D721Med (cell line): ENCODE measurements at regions not wholly inside any gene's neighbourhood (a gene's known extent, or its start where the extent isn't known, plus 50 kb on each side); places are given as distances from the start of the nearest gene placed in this dataset.

Experiments used
- DNase-seq: peaks from one replicate; pipeline ENCODE4 v3.0.0; 2011; ENCODE audit warnings: low spot score; ENCODE audit not compliant: insufficient read length
- FAIRE-seq: peaks from 2 replicates; lab custom pipeline; 2011; peaks lifted over from hg19 to GRCh38; lab: Jason Lieb, UNC
- CTCF ChIP-seq: IDR thresholded peaks from 2 replicates; pipeline ENCODE4 v1.5.1; 2012; ENCODE audit warnings: mild to moderate bottlenecking, control low read depth; ENCODE audit not compliant: insufficient read depth; ENCODE audit errors: missing control alignments

- DNase-seq = no peak
- FAIRE-seq = no peak
- no peak for TF ChIP-seq CTCF
These were observed 1344.7 kb downstream of the NCAM2 start for GRCh38 chr21:22342889-22343288.

GRCh38 chr21:22343303-22343702, 1345.1 kb downstream of the NCAM2 start:
- DNase-seq = no peak
- no peak for TF ChIP-seq CTCF
- FAIRE-seq = no peak

GRCh38 chr21:22343721-22344120, 1345.5 kb downstream of the NCAM2 start:
- no peak for TF ChIP-seq CTCF
- no peak for DNase-seq
- no peak for FAIRE-seq

GRCh38 chr21:22345624-22346023, 1347.4 kb downstream of the NCAM2 start:
- no peak for DNase-seq
- TF ChIP-seq CTCF = no peak
- FAIRE-seq = no peak

GRCh38 chr21:22346576-22346975, 1348.4 kb downstream of the NCAM2 start:
- no peak for TF ChIP-seq CTCF
- FAIRE-seq = no peak
- DNase-seq = no peak

GRCh38 chr21:22351076-22351475, 1352.9 kb downstream of the NCAM2 start:
- DNase-seq = no peak
- no peak for TF ChIP-seq CTCF
- FAIRE-seq = no peak

- FAIRE-seq (no peak), DNase-seq (no peak)
- no peak for TF ChIP-seq CTCF
These were observed 1353.9 kb downstream of the NCAM2 start for GRCh38 chr21:22352088-22352487.
